ENCODE measurements at regions not wholly inside any gene's neighbourhood (a gene's known extent, or its start where the extent isn't known, plus 50 kb on each side); places are given as distances from the start of the nearest gene placed in this dataset.

DNA sequence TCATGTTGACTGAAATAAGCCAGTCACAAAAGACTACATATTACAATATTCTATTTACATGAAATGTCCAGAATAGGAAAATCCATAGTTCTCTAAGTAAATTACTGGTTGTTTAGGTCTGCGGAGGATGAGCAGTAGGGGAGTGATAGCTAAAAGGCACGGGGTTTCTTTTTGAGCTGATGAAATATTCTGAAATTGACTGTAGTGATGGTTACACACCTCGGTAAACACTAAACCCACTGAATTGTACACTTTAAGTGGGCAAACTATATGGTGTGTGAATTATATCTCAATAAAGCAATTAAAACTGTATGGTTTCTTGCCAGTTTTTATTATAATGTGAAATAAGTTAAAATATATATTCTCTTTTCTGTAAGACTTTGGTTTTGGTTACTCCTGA, 77.7 kb upstream of the TMED7 start:
- no peak overlapping the region for H3K14ac ChIP-seq (ENCODE audit: insufficient read length)
- no peak overlapping the region for H2BK12ac ChIP-seq (ENCODE audit: low read depth, low read length)
- H2AK5ac ChIP-seq (ENCODE audit: low read depth, low read length): no peak overlapping the region
- no peak overlapping the region for H4K8ac ChIP-seq (ENCODE audit: extremely low read depth, insufficient read depth, low read length)
- H3K56ac ChIP-seq (replicated peaks; ENCODE audit: insufficient read length, low read depth, low read length): no peak overlapping the region
- no peak overlapping the region for H3K4me3 ChIP-seq (ENCODE audit: extremely low read depth in 1 of 4, insufficient read depth in 2 of 4, low read depth in 3 of 4, low read length in 4 of 4)
- no peak overlapping the region for H2AFZ ChIP-seq (ENCODE audit: low read length)
- H2BK5ac ChIP-seq (ENCODE audit: low read depth, low read length): no peak overlapping the region
- DNase-seq (ENCODE audit: low read depth in 1 of 2, low spot score in 2 of 2) (no peak), FAIRE-seq (no peak)
- H2BK15ac ChIP-seq (ENCODE audit: low read length): no peak overlapping the region
- no peak overlapping the region for H3K18ac ChIP-seq (ENCODE audit: extremely low read depth, low read length)
- H3K27me3 ChIP-seq (replicated peaks in 1 of 4; ENCODE audit: control insufficient read depth in 3 of 4, extremely low read depth in 1 of 4, insufficient read depth in 3 of 4, low read length in 3 of 4): no peaks in the 10 kb centered on the region
- no peak overlapping the region for H3K4me2 ChIP-seq (ENCODE audit: insufficient read depth in 1 of 2, low read depth in 2 of 2, low read length in 2 of 2)
- H3K9ac ChIP-seq (replicated peaks in 1 of 4; ENCODE audit: extremely low read depth in 1 of 4, low read depth in 3 of 4, low read length in 3 of 4): no peak overlapping the region
- H3K23me2 ChIP-seq (ENCODE audit: low read depth, low read length): no peaks in the 10 kb centered on the region
- POLR2A ChIA-PET (ENCODE audit: partially characterized antibody): no interaction called here
- no peak overlapping the region for H3K4ac ChIP-seq (replicated peaks; ENCODE audit: insufficient read length, low read depth, low read length)
- no peak overlapping the region for H3K23ac ChIP-seq (ENCODE audit: insufficient read length)
- no peak for TF ChIP-seq NANOG (IDR thresholded peaks at IDR 0.05; ENCODE audit: insufficient read depth, low read depth, low read length, poor library complexity, severe bottlenecking)
- no peak for TF ChIP-seq SIRT6 (IDR thresholded peaks at IDR 0.05; ENCODE audit: low read length)
- no peak for TF ChIP-seq CTBP2 (IDR thresholded peaks at IDR 0.05; ENCODE audit: borderline replicate concordance, insufficient read depth, insufficient read length, low read length)
- no peak for TF ChIP-seq E2F6 (IDR thresholded peaks at IDR 0.05)
- TF ChIP-seq SP2 (IDR thresholded peaks at IDR 0.05; ENCODE audit: low read length): no peak
- no peak for TF ChIP-seq SIN3A (conservative IDR thresholded peaks at IDR 0.05 in 1 of 2, IDR thresholded peaks at IDR 0.05 in 1 of 2; ENCODE audit: low read depth in 1 of 2, low read length in 2 of 2)
- TF ChIP-seq, protein P1, sequence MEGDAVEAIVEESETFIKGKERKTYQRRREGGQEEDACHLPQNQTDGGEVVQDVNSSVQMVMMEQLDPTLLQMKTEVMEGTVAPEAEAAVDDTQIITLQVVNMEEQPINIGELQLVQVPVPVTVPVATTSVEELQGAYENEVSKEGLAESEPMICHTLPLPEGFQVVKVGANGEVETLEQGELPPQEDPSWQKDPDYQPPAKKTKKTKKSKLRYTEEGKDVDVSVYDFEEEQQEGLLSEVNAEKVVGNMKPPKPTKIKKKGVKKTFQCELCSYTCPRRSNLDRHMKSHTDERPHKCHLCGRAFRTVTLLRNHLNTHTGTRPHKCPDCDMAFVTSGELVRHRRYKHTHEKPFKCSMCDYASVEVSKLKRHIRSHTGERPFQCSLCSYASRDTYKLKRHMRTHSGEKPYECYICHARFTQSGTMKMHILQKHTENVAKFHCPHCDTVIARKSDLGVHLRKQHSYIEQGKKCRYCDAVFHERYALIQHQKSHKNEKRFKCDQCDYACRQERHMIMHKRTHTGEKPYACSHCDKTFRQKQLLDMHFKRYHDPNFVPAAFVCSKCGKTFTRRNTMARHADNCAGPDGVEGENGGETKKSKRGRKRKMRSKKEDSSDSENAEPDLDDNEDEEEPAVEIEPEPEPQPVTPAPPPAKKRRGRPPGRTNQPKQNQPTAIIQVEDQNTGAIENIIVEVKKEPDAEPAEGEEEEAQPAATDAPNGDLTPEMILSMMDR (IDR thresholded peaks at IDR 0.05; ENCODE audit: control extremely low read depth in 1 of 3, insufficient read depth in 1 of 3, low read depth in 1 of 3, low read length in 3 of 3): no peak
- no peak for TF ChIP-seq MAFK (IDR thresholded peaks at IDR 0.05; ENCODE audit: low read depth, low read length)
- no peaks in the 10 kb centered on the region for H3K4me1 ChIP-seq (replicated peaks in 1 of 4; ENCODE audit: control insufficient read depth in 3 of 4, insufficient read depth in 4 of 4, low read length in 3 of 4)
- H3K36me3 ChIP-seq (ENCODE audit: control insufficient read depth in 2 of 4, insufficient read depth in 4 of 4, low read length in 3 of 4): no peaks in the 10 kb centered on the region
- CTCF ChIA-PET (ENCODE audit: partially characterized antibody): no interaction called here
- WGBS, 2 experiments (ENCODE audit: extremely low coverage in 1 of 2, insufficient coverage in 1 of 2, insufficient read length in 1 of 2, insufficient replicate concordance in 2 of 2, low coverage in 1 of 2, low lambda C conversion rate in 2 of 2, missing lambda C conversion rate in 1 of 2): 87% methylated on average over 3 of the region's 3 CpGs; no CpG with 5 or more reads in 1 of the 2 experiments
- no peaks in the 10 kb centered on the region for H3K9me3 ChIP-seq (ENCODE audit: insufficient read depth in 2 of 2, low read depth in 1 of 2, low read length in 1 of 2)
- H4K5ac ChIP-seq (ENCODE audit: insufficient read length, low read depth, low read length): no peak overlapping the region
- no peak overlapping the region for H4K91ac ChIP-seq (replicated peaks; ENCODE audit: insufficient read length, low read length)
- H2BK120ac ChIP-seq (replicated peaks; ENCODE audit: low read depth, low read length): no peak overlapping the region
- H3K79me2 ChIP-seq (ENCODE audit: control insufficient read depth in 1 of 2, insufficient read depth in 2 of 2, low read length in 2 of 2): no peaks in the 10 kb centered on the region
- H4K20me1 ChIP-seq (replicated peaks in 1 of 2; ENCODE audit: control insufficient read depth in 1 of 2, insufficient read depth in 2 of 2, low read length in 2 of 2): no peaks in the 10 kb centered on the region
- H3K27ac ChIP-seq (ENCODE audit: low read depth, low read length): no peak overlapping the region
- H3K79me1 ChIP-seq (ENCODE audit: low read depth, low read length): no peaks in the 10 kb centered on the region
- H2BK20ac ChIP-seq (ENCODE audit: low read length): no peak overlapping the region
